DND-41 (cell line): ENCODE measurements at regions not wholly inside any gene's neighbourhood (a gene's known extent, or its start where the extent isn't known, plus 50 kb on each side); places are given as distances from the start of the nearest gene placed in this dataset.

Experiments used
- ATAC-seq: fragments of 200-7000 bp; cut with Tn5 transposase; 3 replicates; pipeline ENCODE4 v1.9.1; 2021; ENCODE audit warnings: low read depth; ENCODE audit not compliant: insufficient read depth
- DNase-seq: peaks from one replicate; pipeline ENCODE4 v3.0.0-alpha.2; 2020
- H2AFZ ChIP-seq: 2 replicates; pipeline ENCODE4 v1.6.0; 2012; ENCODE audit warnings: low read depth, low read length
- H3K27ac ChIP-seq: 2 replicates; pipeline ENCODE4 v1.5.1; 2012; ENCODE audit warnings: low read length, inconsistent platforms
- H3K27me3 ChIP-seq: fragments of 200-600 bp; sonication (generic); 2 replicates; pipeline ENCODE4 v1.6.0; 2012; ENCODE audit warnings: low read length, mild to moderate bottlenecking, inconsistent platforms; ENCODE audit not compliant: insufficient read depth, poor library complexity
- H3K36me3 ChIP-seq: 2 replicates; pipeline ENCODE4 v1.5.1; 2012; ENCODE audit warnings: low read length, inconsistent platforms; ENCODE audit not compliant: insufficient read depth
- H3K4me1 ChIP-seq: 2 replicates; pipeline ENCODE4 v1.5.1; 2012; ENCODE audit warnings: mild to moderate bottlenecking, low read length; ENCODE audit not compliant: insufficient read depth
- H3K4me2 ChIP-seq: 2 replicates; pipeline ENCODE4 v1.6.0; 2012; ENCODE audit warnings: mild to moderate bottlenecking, moderate library complexity, low read length, inconsistent platforms; ENCODE audit not compliant: insufficient read depth
- H3K4me3 ChIP-seq, 2 experiments: fragments of 200-600 bp in 1 of 2; shearing (Covaris generic) in 1 of 2; 2 replicates each; pipeline ENCODE4 v1.5.1; 2012 to 2016; ENCODE audit warnings: inconsistent platforms in 2 of 2, low read length in 2 of 2, mild to moderate bottlenecking in 2 of 2, low read depth in 1 of 2, moderate library complexity in 1 of 2
- H3K79me2 ChIP-seq: 2 replicates; pipeline ENCODE4 v1.6.0; 2012; ENCODE audit warnings: low read length, inconsistent platforms; ENCODE audit not compliant: insufficient read depth
- H3K9ac ChIP-seq: 2 replicates; pipeline ENCODE4 v1.6.0; 2012; ENCODE audit warnings: low read depth, mild to moderate bottlenecking, inconsistent platforms, low read length, moderate library complexity
- H3K9me3 ChIP-seq: 2 replicates; pipeline ENCODE4 v1.5.1; 2012; ENCODE audit warnings: low read length, moderate library complexity, mild to moderate bottlenecking, inconsistent platforms; ENCODE audit not compliant: insufficient read depth, severe bottlenecking
- H4K20me1 ChIP-seq: 2 replicates; pipeline ENCODE4 v1.6.0; 2012; ENCODE audit warnings: low read length; ENCODE audit not compliant: insufficient read depth
- EZH2 ChIP-seq: IDR thresholded peaks from 3 replicates; pipeline ENCODE4 v1.6.1; 2012; ENCODE audit warnings: borderline replicate concordance, low read depth, mild to moderate bottlenecking, moderate library complexity, low read length, inconsistent platforms; ENCODE audit not compliant: severe bottlenecking
- TF ChIP-seq, protein P1 (sequence below): IDR thresholded peaks from 2 replicates; pipeline ENCODE4 v1.5.1; 2012; ENCODE audit warnings: borderline replicate concordance, low read length, moderate library complexity, mild to moderate bottlenecking; ENCODE audit not compliant: poor library complexity, severe bottlenecking; ENCODE audit errors: extremely low read depth

- Histone ChIP-seq H3K27ac (no peak overlapping the region), H3K36me3 (no peaks in the 10 kb centered on the region), H3K4me2 (no peak overlapping the region), H3K4me1 (no peaks in the 10 kb centered on the region), H4K20me1 (no peaks in the 10 kb centered on the region), H3K4me3 (no peak overlapping the region), H3K79me2 (no peaks in the 10 kb centered on the region), H3K27me3 (no peaks in the 10 kb centered on the region), H3K9ac (no peak overlapping the region), H3K9me3 (no peaks in the 10 kb centered on the region), H2AFZ (no peak overlapping the region)
- no peak for ATAC-seq
- DNase-seq: no peak
- TF ChIP-seq, protein P1, sequence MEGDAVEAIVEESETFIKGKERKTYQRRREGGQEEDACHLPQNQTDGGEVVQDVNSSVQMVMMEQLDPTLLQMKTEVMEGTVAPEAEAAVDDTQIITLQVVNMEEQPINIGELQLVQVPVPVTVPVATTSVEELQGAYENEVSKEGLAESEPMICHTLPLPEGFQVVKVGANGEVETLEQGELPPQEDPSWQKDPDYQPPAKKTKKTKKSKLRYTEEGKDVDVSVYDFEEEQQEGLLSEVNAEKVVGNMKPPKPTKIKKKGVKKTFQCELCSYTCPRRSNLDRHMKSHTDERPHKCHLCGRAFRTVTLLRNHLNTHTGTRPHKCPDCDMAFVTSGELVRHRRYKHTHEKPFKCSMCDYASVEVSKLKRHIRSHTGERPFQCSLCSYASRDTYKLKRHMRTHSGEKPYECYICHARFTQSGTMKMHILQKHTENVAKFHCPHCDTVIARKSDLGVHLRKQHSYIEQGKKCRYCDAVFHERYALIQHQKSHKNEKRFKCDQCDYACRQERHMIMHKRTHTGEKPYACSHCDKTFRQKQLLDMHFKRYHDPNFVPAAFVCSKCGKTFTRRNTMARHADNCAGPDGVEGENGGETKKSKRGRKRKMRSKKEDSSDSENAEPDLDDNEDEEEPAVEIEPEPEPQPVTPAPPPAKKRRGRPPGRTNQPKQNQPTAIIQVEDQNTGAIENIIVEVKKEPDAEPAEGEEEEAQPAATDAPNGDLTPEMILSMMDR: no peak
- TF ChIP-seq EZH2: no peak
These were observed 451.4 kb downstream of the PID1 start for GRCh38 chr2:228819701-228820100.

- DNase-seq (no peak), ATAC-seq (no peak)
- H3K27ac ChIP-seq: no peak overlapping the region
- H2AFZ ChIP-seq: no peak overlapping the region
- no peak overlapping the region for H3K4me2 ChIP-seq
- no peaks in the 10 kb centered on the region for H4K20me1 ChIP-seq
- H3K9me3 ChIP-seq: no peaks in the 10 kb centered on the region
- no peak overlapping the region for H3K9ac ChIP-seq
- TF ChIP-seq, protein P1: no peak
- TF ChIP-seq EZH2: no peak
- H3K79me2 ChIP-seq: no peaks in the 10 kb centered on the region
- H3K27me3 ChIP-seq: no peaks in the 10 kb centered on the region
- no peaks in the 10 kb centered on the region for H3K4me1 ChIP-seq
- H3K36me3 ChIP-seq: no peaks in the 10 kb centered on the region
- no peak overlapping the region for H3K4me3 ChIP-seq
These were observed 468.7 kb downstream of the PID1 start for GRCh38 chr2:228802181-228803071.

DNA sequence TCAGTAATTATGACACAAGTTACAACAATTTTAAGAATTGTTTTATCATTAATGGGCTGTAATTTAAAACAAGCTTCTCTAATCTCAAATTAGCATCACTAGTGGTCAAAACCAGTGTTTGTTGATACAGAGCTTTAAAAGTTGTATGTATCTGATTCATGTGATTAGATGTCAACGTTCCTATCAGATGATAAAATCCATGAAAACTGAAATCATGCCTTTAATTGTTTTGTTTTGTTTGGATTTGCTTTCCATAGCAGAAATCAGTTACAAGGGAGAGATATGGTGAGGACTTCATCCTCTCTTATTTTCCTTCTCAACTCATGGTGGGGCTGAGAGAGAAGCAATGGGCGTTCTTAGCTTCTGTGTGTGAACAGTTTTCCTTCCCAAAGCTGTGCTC, 469.6 kb downstream of the PID1 start:
- Histone ChIP-seq H3K9me3 (no peaks in the 10 kb centered on the region), H4K20me1 (no peaks in the 10 kb centered on the region), H3K36me3 (no peaks in the 10 kb centered on the region), H3K4me3 (no peak overlapping the region), H3K27me3 (no peaks in the 10 kb centered on the region), H3K4me1 (no peaks in the 10 kb centered on the region), H3K27ac (no peak overlapping the region), H2AFZ (no peak overlapping the region), H3K4me2 (no peak overlapping the region), H3K9ac (no peak overlapping the region), H3K79me2 (no peaks in the 10 kb centered on the region)
- no peak for DNase-seq
- TF ChIP-seq, protein P1: no peak
- ATAC-seq: no peak
